ENCODE measurements at regions not wholly inside any gene's neighbourhood (a gene's known extent, or its start where the extent isn't known, plus 50 kb on each side); places are given as distances from the start of the nearest gene placed in this dataset.

DNA sequence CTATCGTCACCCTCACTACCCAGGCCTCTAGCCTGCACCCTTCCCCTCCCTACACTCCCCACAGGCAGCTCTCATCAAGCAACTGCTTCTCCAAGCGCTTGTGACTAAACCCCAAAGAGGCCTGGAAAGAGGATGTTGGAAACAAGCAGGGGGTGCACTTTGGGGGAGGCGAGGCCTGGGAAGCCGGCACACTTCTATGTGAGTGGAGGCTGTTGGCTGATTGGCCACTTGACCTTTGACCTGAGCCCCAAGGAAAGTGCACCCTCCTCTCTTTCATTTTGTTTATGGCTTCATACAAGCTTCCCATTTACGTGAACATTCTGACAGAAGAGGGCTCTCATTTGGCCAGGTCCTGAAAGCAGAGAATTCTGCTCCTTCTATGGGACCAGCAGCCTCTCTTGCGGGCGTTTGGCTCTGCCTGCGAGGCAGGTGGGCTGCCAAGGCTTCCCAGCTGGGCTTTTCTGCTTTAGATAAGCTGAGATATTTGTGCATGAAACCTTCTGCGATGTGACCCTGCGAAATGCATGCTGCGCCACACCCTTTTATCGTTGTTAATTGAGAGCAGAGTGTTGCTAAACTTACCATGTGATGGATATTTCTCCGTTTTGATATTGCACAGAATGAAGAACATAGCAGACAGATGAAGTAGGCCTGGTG is 134.8 kb upstream of the NCK2 start:
- DNase-seq (ENCODE audit: low spot score), result no peak
- peaks cover 17% of the 10 kb centered on the region for H3K4me1 Mint-ChIP-seq
- no peaks in the 10 kb centered on the region for H3K36me3 ChIP-seq
- H3K79me2 ChIP-seq (ENCODE audit: low read depth), result no peaks in the 10 kb centered on the region
- no peak overlapping the region for H3K27ac ChIP-seq
- peaks cover 7% of the 10 kb centered on the region for H3K27me3 Mint-ChIP-seq (ENCODE audit: insufficient read depth, low read depth)
- H2AFZ ChIP-seq (replicated peaks), result no peak overlapping the region
- no peaks in the 10 kb centered on the region for H3K36me3 Mint-ChIP-seq
- no peaks in the 10 kb centered on the region for H3F3A ChIP-seq (ENCODE audit: low read depth)
- H4K20me1 ChIP-seq (ENCODE audit: low read depth), result no peaks in the 10 kb centered on the region
- H3K9ac ChIP-seq, result no peak overlapping the region
- H3K4me3 ChIP-seq, result no peak overlapping the region
- no peaks in the 10 kb centered on the region for H3K4me1 ChIP-seq
- no peak for TF ChIP-seq EZH2 (IDR thresholded peaks at IDR 0.05)
- TF ChIP-seq, protein P1, sequence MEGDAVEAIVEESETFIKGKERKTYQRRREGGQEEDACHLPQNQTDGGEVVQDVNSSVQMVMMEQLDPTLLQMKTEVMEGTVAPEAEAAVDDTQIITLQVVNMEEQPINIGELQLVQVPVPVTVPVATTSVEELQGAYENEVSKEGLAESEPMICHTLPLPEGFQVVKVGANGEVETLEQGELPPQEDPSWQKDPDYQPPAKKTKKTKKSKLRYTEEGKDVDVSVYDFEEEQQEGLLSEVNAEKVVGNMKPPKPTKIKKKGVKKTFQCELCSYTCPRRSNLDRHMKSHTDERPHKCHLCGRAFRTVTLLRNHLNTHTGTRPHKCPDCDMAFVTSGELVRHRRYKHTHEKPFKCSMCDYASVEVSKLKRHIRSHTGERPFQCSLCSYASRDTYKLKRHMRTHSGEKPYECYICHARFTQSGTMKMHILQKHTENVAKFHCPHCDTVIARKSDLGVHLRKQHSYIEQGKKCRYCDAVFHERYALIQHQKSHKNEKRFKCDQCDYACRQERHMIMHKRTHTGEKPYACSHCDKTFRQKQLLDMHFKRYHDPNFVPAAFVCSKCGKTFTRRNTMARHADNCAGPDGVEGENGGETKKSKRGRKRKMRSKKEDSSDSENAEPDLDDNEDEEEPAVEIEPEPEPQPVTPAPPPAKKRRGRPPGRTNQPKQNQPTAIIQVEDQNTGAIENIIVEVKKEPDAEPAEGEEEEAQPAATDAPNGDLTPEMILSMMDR (IDR thresholded peaks at IDR 0.05), result no peak
- TF ChIP-seq EZH2phosphoT487 (IDR thresholded peaks at IDR 0.05), result no peak
- no peak overlapping the region for H3K4me2 ChIP-seq
- H3K9me3 Mint-ChIP-seq, result no peaks in the 10 kb centered on the region
- no peak overlapping the region for H3K4me3 Mint-ChIP-seq
- H3K27ac Mint-ChIP-seq, result no peak overlapping the region
- H3K27me3 ChIP-seq, result no peaks in the 10 kb centered on the region
- no peaks in the 10 kb centered on the region for H3K9me3 ChIP-seq (ENCODE audit: low read depth)

DNA sequence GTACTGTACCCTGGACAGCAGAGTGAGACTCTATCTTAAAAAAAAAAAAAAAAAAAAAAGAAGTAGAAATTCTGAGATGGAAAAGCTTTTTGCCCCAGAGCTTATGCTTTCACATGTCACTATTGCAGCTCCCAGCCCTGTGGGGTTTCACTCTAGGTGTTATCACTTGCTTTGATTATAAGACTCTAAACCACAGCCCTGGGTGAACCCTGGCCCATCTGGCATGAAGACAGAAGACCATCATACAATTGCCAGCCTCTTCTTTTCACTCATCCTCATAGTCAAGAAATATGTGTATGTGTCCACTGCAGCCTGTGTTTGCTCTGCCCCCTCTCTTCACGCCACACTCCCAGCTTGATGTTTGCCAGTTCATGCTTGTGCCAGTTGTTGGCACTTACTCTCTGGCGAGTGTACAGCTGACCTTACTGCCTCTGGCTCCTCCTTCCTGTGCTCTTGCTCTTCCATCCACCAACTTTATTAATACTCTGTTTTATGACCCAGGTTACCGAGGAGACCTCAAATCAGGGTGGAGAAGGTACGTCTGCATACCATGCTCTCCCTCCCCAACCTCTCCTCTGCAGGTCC is 136.7 kb upstream of the NCK2 start:
- Histone ChIP-seq H2AFZ (replicated peaks) (no peak overlapping the region), H3K27me3 (no peaks in the 10 kb centered on the region), H3F3A (ENCODE audit: low read depth) (no peaks in the 10 kb centered on the region), H3K27ac (no peak overlapping the region), H3K9ac (no peak overlapping the region), H3K9me3 (ENCODE audit: low read depth) (no peaks in the 10 kb centered on the region), H4K20me1 (ENCODE audit: low read depth) (no peaks in the 10 kb centered on the region), H3K4me3 (no peak overlapping the region), H3K79me2 (ENCODE audit: low read depth) (no peaks in the 10 kb centered on the region), H3K4me1 (no peaks in the 10 kb centered on the region), H3K36me3 (no peaks in the 10 kb centered on the region), H3K4me2 (no peak overlapping the region)
- H3K27me3 Mint-ChIP-seq (ENCODE audit: insufficient read depth, low read depth), result peaks cover 7% of the 10 kb centered on the region
- peaks cover 17% of the 10 kb centered on the region for H3K4me1 Mint-ChIP-seq
- no peak overlapping the region for H3K27ac Mint-ChIP-seq
- H3K9me3 Mint-ChIP-seq, result no peaks in the 10 kb centered on the region
- DNase-seq (ENCODE audit: low spot score), result no peak
- H3K4me3 Mint-ChIP-seq, result no peak overlapping the region
- TF ChIP-seq EZH2phosphoT487 (IDR thresholded peaks at IDR 0.05), result no peak
- TF ChIP-seq EZH2 (IDR thresholded peaks at IDR 0.05), result no peak
- TF ChIP-seq, protein P1 (IDR thresholded peaks at IDR 0.05), result no peak
- no peaks in the 10 kb centered on the region for H3K36me3 Mint-ChIP-seq

DNA sequence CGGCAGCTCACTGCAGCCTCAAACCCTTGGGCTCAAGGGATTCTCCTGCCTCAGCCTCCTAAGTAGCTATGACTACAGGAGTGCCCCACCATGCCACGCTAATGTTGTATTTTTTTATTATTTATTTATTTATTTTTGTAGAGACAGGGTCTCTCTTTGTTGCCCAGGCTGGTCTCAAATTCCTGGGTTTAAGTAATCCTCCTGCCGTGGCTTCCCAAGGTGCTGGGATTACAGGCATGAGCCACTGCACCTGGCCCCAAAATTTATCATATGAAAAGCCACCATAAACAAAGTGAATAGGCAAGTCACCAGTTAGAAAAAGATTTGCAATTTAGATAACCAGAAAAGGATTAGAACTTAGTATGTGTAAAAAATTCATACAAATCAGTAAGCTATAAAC is 138.6 kb upstream of the NCK2 start:
- no peaks in the 10 kb centered on the region for H4K20me1 ChIP-seq (ENCODE audit: low read depth)
- no peaks in the 10 kb centered on the region for H3K4me1 ChIP-seq
- H3K79me2 ChIP-seq (ENCODE audit: low read depth), result no peaks in the 10 kb centered on the region
- no peaks in the 10 kb centered on the region for H3K36me3 Mint-ChIP-seq
- H3F3A ChIP-seq (ENCODE audit: low read depth), result no peaks in the 10 kb centered on the region
- H3K27ac Mint-ChIP-seq, result no peak overlapping the region
- H2AFZ ChIP-seq (replicated peaks), result no peak overlapping the region
- no peaks in the 10 kb centered on the region for H3K9me3 Mint-ChIP-seq
- DNase-seq (ENCODE audit: low spot score), result no peak
- H3K4me3 Mint-ChIP-seq, result no peak overlapping the region
- H3K9me3 ChIP-seq (ENCODE audit: low read depth), result no peaks in the 10 kb centered on the region
- H3K27me3 ChIP-seq, result no peaks in the 10 kb centered on the region
- H3K27me3 Mint-ChIP-seq (ENCODE audit: insufficient read depth, low read depth), result peaks cover 8% of the 10 kb centered on the region
- H3K36me3 ChIP-seq, result no peaks in the 10 kb centered on the region
- TF ChIP-seq EZH2 (IDR thresholded peaks at IDR 0.05), result no peak
- TF ChIP-seq EZH2phosphoT487 (IDR thresholded peaks at IDR 0.05), result no peak
- TF ChIP-seq, protein P1 (IDR thresholded peaks at IDR 0.05), result no peak
- H3K4me2 ChIP-seq, result no peak overlapping the region
- no peak overlapping the region for H3K9ac ChIP-seq
- no peak overlapping the region for H3K27ac ChIP-seq
- no peak overlapping the region for H3K4me3 ChIP-seq
- peaks cover 13% of the 10 kb centered on the region for H3K4me1 Mint-ChIP-seq
